Fibroblast of skin of right quadriceps (primary cell): ENCODE measurements at regions not wholly inside any gene's neighbourhood (a gene's known extent, or its start where the extent isn't known, plus 50 kb on each side); places are given as distances from the start of the nearest gene placed in this dataset.

ENCODE experiments used
- DNase-seq: peaks from one replicate; pipeline ENCODE4 v3.0.0-alpha.2; 2013

- no peak for DNase-seq
Observed at GRCh38 chr15:99440551-99441443, 125.0 kb upstream of the MEF2A start.

- no peak for DNase-seq
Observed at GRCh38 chr15:99441444-99441800, 124.4 kb upstream of the MEF2A start.

- no peak for DNase-seq
Observed at GRCh38 chr15:99441871-99442251, 123.9 kb upstream of the MEF2A start.

GRCh38 chr15:99442252-99442897 lies 123.4 kb upstream of the MEF2A start:
- DNase-seq: peak; percentile 93

GRCh38 chr15:99443056-99443756 lies 122.6 kb upstream of the MEF2A start:
- no peak for DNase-seq

GRCh38 chr15:99443768-99444446 lies 121.9 kb upstream of the MEF2A start:
- DNase-seq: no peak

GRCh38 chr15:99445272-99445850 lies 120.4 kb upstream of the MEF2A start:
- DNase-seq: no peak

GRCh38 chr15:99446565-99447496 lies 119.0 kb upstream of the MEF2A start:
- DNase-seq: no peak

GRCh38 chr15:99447497-99448371 lies 118.0 kb upstream of the MEF2A start:
- DNase-seq: no peak

- no peak for DNase-seq
Observed at GRCh38 chr15:99449514-99449913, 116.3 kb upstream of the MEF2A start.

GRCh38 chr15:99450896-99451358 lies 114.9 kb upstream of the MEF2A start:
- DNase-seq: peak; percentile 52

- DNase-seq: no peak
Observed at GRCh38 chr15:99451484-99451883, 114.3 kb upstream of the MEF2A start.

GRCh38 chr15:99452010-99452409 lies 113.8 kb upstream of the MEF2A start:
- no peak for DNase-seq

GRCh38 chr15:99452728-99453636 lies 112.8 kb upstream of the MEF2A start:
- no peak for DNase-seq

- DNase-seq: no peak
Observed at GRCh38 chr15:99453637-99454030, 112.2 kb upstream of the MEF2A start.

GRCh38 chr15:99454107-99454809 lies 111.5 kb upstream of the MEF2A start:
- no peak for DNase-seq

GRCh38 chr15:99454941-99455788 lies 110.6 kb upstream of the MEF2A start:
- peak; percentile 76 for DNase-seq

GRCh38 chr15:99455789-99456160 lies 110.0 kb upstream of the MEF2A start:
- no peak for DNase-seq
